ENCODE measurements at regions not wholly inside any gene's neighbourhood (a gene's known extent, or its start where the extent isn't known, plus 50 kb on each side); places are given as distances from the start of the nearest gene placed in this dataset.

- no peak for TF ChIP-seq POLR2AphosphoS5 (IDR thresholded peaks at IDR 0.05; ENCODE audit: low read depth, low read length)
- no peak for TF ChIP-seq TAF1 (IDR thresholded peaks at IDR 0.05; ENCODE audit: borderline replicate concordance, low read depth, low read length)
- no peak for TF ChIP-seq POLR2A (IDR thresholded peaks at IDR 0.05; ENCODE audit: low read depth, low read length)
Measured at GRCh38 chr3:159672728-159673688, 315.6 kb upstream of the IL12A start.

Data from GM12892 (cell line).